ENCODE measurements at regions not wholly inside any gene's neighbourhood (a gene's known extent, or its start where the extent isn't known, plus 50 kb on each side); places are given as distances from the start of the nearest gene placed in this dataset.

DNA sequence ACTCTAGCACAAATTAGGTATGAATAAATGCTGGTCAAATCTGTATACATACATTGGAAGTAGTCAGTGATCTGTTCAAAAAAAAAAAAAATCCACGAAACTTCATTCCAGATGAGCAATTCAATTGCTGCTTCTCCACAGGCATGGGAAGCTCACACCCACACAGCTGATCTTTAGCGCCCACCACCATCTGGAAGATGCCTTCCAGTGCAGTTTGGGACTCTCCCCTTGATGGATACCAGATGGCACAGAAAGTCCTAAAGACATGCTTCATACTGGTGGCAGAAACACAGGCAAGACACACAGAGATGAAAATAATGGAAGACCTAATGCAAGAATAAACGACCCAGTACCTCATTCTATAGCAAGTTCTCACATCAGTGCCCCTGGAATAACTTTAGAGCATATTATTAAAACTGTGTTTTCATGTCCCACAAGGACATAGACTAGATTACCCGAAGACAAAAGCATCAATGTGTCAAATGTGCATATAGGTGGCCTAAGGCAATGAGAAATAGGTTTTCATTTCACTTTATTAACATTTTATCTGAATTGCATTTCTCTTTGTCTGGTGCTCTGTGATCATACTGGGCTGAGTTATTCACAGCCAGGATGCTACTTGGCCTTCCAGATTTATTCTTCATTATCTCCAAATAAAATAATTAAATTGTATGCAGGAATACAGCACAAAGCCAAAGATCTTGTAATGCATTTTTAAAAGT lies 135.4 kb upstream of the TAS2R1 start:
- no peak overlapping the region for H3K27ac ChIP-seq (ENCODE audit: low read depth, low read length)
- no peaks in the 10 kb centered on the region for H3K23me2 ChIP-seq (ENCODE audit: low read depth, low read length)
- FAIRE-seq (no peak), DNase-seq (ENCODE audit: low read depth in 1 of 2, low spot score in 2 of 2) (no peak)
- 91% methylated on average over 4 of the region's 4 CpGs; no CpG with 5 or more reads in 1 of the 2 experiments for WGBS, 2 experiments (ENCODE audit: extremely low coverage in 1 of 2, insufficient coverage in 1 of 2, insufficient read length in 1 of 2, insufficient replicate concordance in 2 of 2, low coverage in 1 of 2, low lambda C conversion rate in 2 of 2, missing lambda C conversion rate in 1 of 2)
- POLR2A ChIA-PET (ENCODE audit: partially characterized antibody) = no interaction called here
- H3K27me3 ChIP-seq (replicated peaks in 1 of 4; ENCODE audit: control insufficient read depth in 3 of 4, extremely low read depth in 1 of 4, insufficient read depth in 3 of 4, low read length in 3 of 4) = no peaks in the 10 kb centered on the region
- no peak overlapping the region for H2BK12ac ChIP-seq (ENCODE audit: low read depth, low read length)
- no peak overlapping the region for H2AK5ac ChIP-seq (ENCODE audit: low read depth, low read length)
- no peak overlapping the region for H2BK15ac ChIP-seq (ENCODE audit: low read length)
- no peaks in the 10 kb centered on the region for H3K79me1 ChIP-seq (ENCODE audit: low read depth, low read length)
- no peaks in the 10 kb centered on the region for H3K36me3 ChIP-seq (ENCODE audit: control insufficient read depth in 2 of 4, insufficient read depth in 4 of 4, low read length in 3 of 4)
- no peak overlapping the region for H2AFZ ChIP-seq (ENCODE audit: low read length)
- H4K20me1 ChIP-seq (replicated peaks in 1 of 2; ENCODE audit: control insufficient read depth in 1 of 2, insufficient read depth in 2 of 2, low read length in 2 of 2) = no peaks in the 10 kb centered on the region
- H3K14ac ChIP-seq (ENCODE audit: insufficient read length) = no peak overlapping the region
- no peak overlapping the region for H4K5ac ChIP-seq (ENCODE audit: insufficient read length, low read depth, low read length)
- H2BK5ac ChIP-seq (ENCODE audit: low read depth, low read length) = no peak overlapping the region
- no peaks in the 10 kb centered on the region for H3K9me3 ChIP-seq (ENCODE audit: insufficient read depth in 2 of 2, low read depth in 1 of 2, low read length in 1 of 2)
- no peak overlapping the region for H2BK20ac ChIP-seq (ENCODE audit: low read length)
- H3K56ac ChIP-seq (replicated peaks; ENCODE audit: insufficient read length, low read depth, low read length) = no peak overlapping the region
- H3K23ac ChIP-seq (ENCODE audit: insufficient read length) = no peak overlapping the region
- H4K91ac ChIP-seq (replicated peaks; ENCODE audit: insufficient read length, low read length) = no peak overlapping the region
- no peaks in the 10 kb centered on the region for H3K79me2 ChIP-seq (ENCODE audit: control insufficient read depth in 1 of 2, insufficient read depth in 2 of 2, low read length in 2 of 2)
- H3K4ac ChIP-seq (replicated peaks; ENCODE audit: insufficient read length, low read depth, low read length) = no peak overlapping the region
- H3K18ac ChIP-seq (ENCODE audit: extremely low read depth, low read length) = no peak overlapping the region
- H3K4me3 ChIP-seq (ENCODE audit: extremely low read depth in 1 of 4, insufficient read depth in 2 of 4, low read depth in 3 of 4, low read length in 4 of 4) = no peak overlapping the region
- no peak overlapping the region for H3K9ac ChIP-seq (replicated peaks in 1 of 4; ENCODE audit: extremely low read depth in 1 of 4, low read depth in 3 of 4, low read length in 3 of 4)
- no peak overlapping the region for H3K4me2 ChIP-seq (ENCODE audit: insufficient read depth in 1 of 2, low read depth in 2 of 2, low read length in 2 of 2)
- CTCF ChIA-PET (ENCODE audit: partially characterized antibody) = interaction anchor here (0.6 kb wide), 1 partner anchor 194 kb away, joined by 3 read pairs; no protein-coding TSS in a partner anchor
- no peak overlapping the region for H4K8ac ChIP-seq (ENCODE audit: extremely low read depth, insufficient read depth, low read length)
- no peak overlapping the region for H2BK120ac ChIP-seq (replicated peaks; ENCODE audit: low read depth, low read length)
- no peaks in the 10 kb centered on the region; a peak in 2 of 7 replicates for H3K4me1 ChIP-seq (replicated peaks in 1 of 4; ENCODE audit: control insufficient read depth in 3 of 4, insufficient read depth in 4 of 4, low read length in 3 of 4)
- TF ChIP-seq RAD21 (IDR thresholded peaks at IDR 0.05 in 1 of 2, conservative IDR thresholded peaks at IDR 0.05 in 1 of 2; ENCODE audit: low read depth in 2 of 2, low read length in 2 of 2) (no peak), TBP (IDR thresholded peaks at IDR 0.05; ENCODE audit: low read depth, low read length) (no peak), SUZ12 (IDR thresholded peaks at IDR 0.05; ENCODE audit: low read length) (no peak), RNF2 (IDR thresholded peaks at IDR 0.05; ENCODE audit: borderline replicate concordance, low read depth, low read length, missing control alignments, poor library complexity, severe bottlenecking) (no peak), FOSL1 (IDR thresholded peaks at IDR 0.05; ENCODE audit: insufficient read depth, low read depth, low read length) (no peak), CREB1 (IDR thresholded peaks at IDR 0.05) (no peak), GABPA (IDR thresholded peaks at IDR 0.05; ENCODE audit: borderline replicate concordance, insufficient read depth, low read length) (no peak), SIX5 (IDR thresholded peaks at IDR 0.05; ENCODE audit: low read depth, low read length) (no peak), HDAC2 (IDR thresholded peaks at IDR 0.05; ENCODE audit: borderline replicate concordance in 1 of 2, low read depth in 2 of 2, low read length in 2 of 2) (no peak), POLR2A (IDR thresholded peaks at IDR 0.05; ENCODE audit: control extremely low read depth in 1 of 2, low read depth in 2 of 2, low read length in 2 of 2) (no peak), SIRT6 (IDR thresholded peaks at IDR 0.05; ENCODE audit: low read length) (no peak)
- TF ChIP-seq, protein P1, sequence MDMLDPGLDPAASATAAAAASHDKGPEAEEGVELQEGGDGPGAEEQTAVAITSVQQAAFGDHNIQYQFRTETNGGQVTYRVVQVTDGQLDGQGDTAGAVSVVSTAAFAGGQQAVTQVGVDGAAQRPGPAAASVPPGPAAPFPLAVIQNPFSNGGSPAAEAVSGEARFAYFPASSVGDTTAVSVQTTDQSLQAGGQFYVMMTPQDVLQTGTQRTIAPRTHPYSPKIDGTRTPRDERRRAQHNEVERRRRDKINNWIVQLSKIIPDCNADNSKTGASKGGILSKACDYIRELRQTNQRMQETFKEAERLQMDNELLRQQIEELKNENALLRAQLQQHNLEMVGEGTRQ (IDR thresholded peaks at IDR 0.05; ENCODE audit: low read length) = no peak
